ENCODE measurements at regions not wholly inside any gene's neighbourhood (a gene's known extent, or its start where the extent isn't known, plus 50 kb on each side); places are given as distances from the start of the nearest gene placed in this dataset.
"Not testable (repeated sequence)": the region's sequence is repeated elsewhere in the genome, so short reads cannot be mapped to it uniquely, and the experiment has no call there.

GRCh38 chr20:57786304-57786932, 76.6 kb upstream of the PMEPA1 start:
- no peak for DNase-seq (ENCODE audit: low spot score)

- DNase-seq (ENCODE audit: low spot score), result no peak
Measured at GRCh38 chr20:57785720-57786119, 75.9 kb upstream of the PMEPA1 start.

- DNase-seq (ENCODE audit: low spot score), result no peak
Measured at GRCh38 chr20:57785061-57785460, 75.2 kb upstream of the PMEPA1 start.

- DNase-seq (ENCODE audit: low spot score), result no peak
Measured at GRCh38 chr20:57783956-57784837, 74.4 kb upstream of the PMEPA1 start.

GRCh38 chr20:57783196-57783595, 73.4 kb upstream of the PMEPA1 start:
- DNase-seq (ENCODE audit: low spot score), result no peak

- no peak for DNase-seq (ENCODE audit: low spot score)
Measured at GRCh38 chr20:57782631-57783041, 72.8 kb upstream of the PMEPA1 start.

GRCh38 chr20:57781901-57782300, 72.1 kb upstream of the PMEPA1 start:
- no peak for DNase-seq (ENCODE audit: low spot score)

- DNase-seq (ENCODE audit: low spot score), result no peak
Measured at GRCh38 chr20:57780906-57781305, 71.1 kb upstream of the PMEPA1 start.

GRCh38 chr20:57780398-57780797, 70.6 kb upstream of the PMEPA1 start:
- DNase-seq (ENCODE audit: low spot score), result no peak

- no peak for DNase-seq (ENCODE audit: low spot score)
Measured at GRCh38 chr20:57779401-57780003, 69.7 kb upstream of the PMEPA1 start.

- no peak for DNase-seq (ENCODE audit: low spot score)
Measured at GRCh38 chr20:57777911-57778310, 68.1 kb upstream of the PMEPA1 start.

GRCh38 chr20:57774951-57775350, 65.1 kb upstream of the PMEPA1 start:
- DNase-seq (ENCODE audit: low spot score), result no peak

- DNase-seq (ENCODE audit: low spot score), result no peak
Measured at GRCh38 chr20:57774111-57774880, 64.5 kb upstream of the PMEPA1 start.

- DNase-seq (ENCODE audit: low spot score), result no peak
Measured at GRCh38 chr20:57773059-57773815, 63.4 kb upstream of the PMEPA1 start.

GRCh38 chr20:57772349-57772964, 62.6 kb upstream of the PMEPA1 start:
- DNase-seq (ENCODE audit: low spot score), result peak; percentile 82

GRCh38 chr20:57770852-57771720, 61.3 kb upstream of the PMEPA1 start:
- DNase-seq (ENCODE audit: low spot score), result no peak

GRCh38 chr20:57770401-57770800, 60.6 kb upstream of the PMEPA1 start:
- DNase-seq (ENCODE audit: low spot score), result not testable (repeated sequence)

- no peak for DNase-seq (ENCODE audit: low spot score)
Measured at GRCh38 chr20:57769756-57770155, 59.9 kb upstream of the PMEPA1 start.

- DNase-seq (ENCODE audit: low spot score), result no peak
Measured at GRCh38 chr20:57768519-57768918, 58.7 kb upstream of the PMEPA1 start.

GRCh38 chr20:57767441-57767840, 57.6 kb upstream of the PMEPA1 start:
- DNase-seq (ENCODE audit: low spot score), result no peak
